HCT116 (cell line): ENCODE measurements at regions not wholly inside any gene's neighbourhood (a gene's known extent, or its start where the extent isn't known, plus 50 kb on each side); places are given as distances from the start of the nearest gene placed in this dataset.

Experiments used
- ATAC-seq: fragments of 200-7000 bp; cut with Tn5 transposase; 2 replicates; pipeline ENCODE4 v1.9.1; 2020; ENCODE audit warnings: mild to moderate bottlenecking, moderate library complexity
- BruUV-seq: library from RNA; stranded (reverse); fragments of 400-500 nt; replicated peaks from 2 replicates; lab custom pipeline; 2021; lab: Mats Ljungman, UMichigan
- CTCF ChIA-PET: fragments of 300-600 bp; sonication (Branson Sonifier 250); formaldehyde crosslinking; loops from one replicate; lab custom pipeline; 2021; ENCODE audit warnings: antibody characterized with exemption; lab: Charles Lee
- POLR2A ChIA-PET: fragments of 300-600, 350-600 bp; sonication (Branson Sonifier 250); formaldehyde crosslinking; loops from one replicate; lab custom pipeline; 2021; ENCODE audit warnings: antibody characterized with exemption; lab: Charles Lee
- RAD21 ChIA-PET, 2 experiments: fragments of 300-600 bp; sonication (Branson Sonifier 250); formaldehyde crosslinking; loops; one replicate each; lab custom pipeline; 2023; ENCODE audit warnings: low total read pairs in 2 of 2; ENCODE audit not compliant: uncharacterized antibody in 2 of 2, unreplicated experiment in 2 of 2, low non-redundant PET in 1 of 2; lab: Charles Lee
- DNase-seq: peaks from one replicate; pipeline ENCODE4 v3.0.0-alpha.2; 2010; ENCODE audit warnings: low read depth, low spot score
- H2AFZ ChIP-seq: fragments of 200-600 bp; shearing (Covaris generic), sonication (generic); 2 replicates; pipeline ENCODE4 v1.6.1; 2017; ENCODE audit warnings: low read depth, mixed run types, mixed read lengths, antibody characterized with exemption, low read length; ENCODE audit not compliant: poor library complexity, severe bottlenecking
- H3K27ac ChIP-seq: 2 replicates; pipeline ENCODE4 v1.5.1; 2012; ENCODE audit warnings: low read depth, low read length
- H3K27me3 ChIP-seq: fragments of 200-600 bp; sonication (generic); 2 replicates; pipeline ENCODE4 v1.6.1; 2016; ENCODE audit warnings: mixed run types, low read length, mixed read lengths; ENCODE audit not compliant: insufficient read depth
- H3K36me3 ChIP-seq, 2 experiments: fragments of 200-500 bp in 1 of 2; fragments of 200-600 bp in 1 of 2; sonication (Bioruptor generic) in 1 of 2; sonication (generic) in 1 of 2; 2 replicates each; pipeline versions ENCODE4 v1.5.1 to v1.6.1; 2014 to 2016; ENCODE audit warnings: low read length in 2 of 2, inconsistent platforms in 1 of 2, mixed read lengths in 1 of 2, mixed run types in 1 of 2; ENCODE audit not compliant: insufficient read depth in 2 of 2, control insufficient read depth in 1 of 2
- H3K4me1 ChIP-seq, 2 experiments: fragments of 200-600 bp in 1 of 2; sonication (generic) in 1 of 2; 2 replicates each; pipeline versions ENCODE4 v1.5.1 to v1.6.1; 2012 to 2017; ENCODE audit warnings: low read length in 2 of 2, inconsistent platforms in 1 of 2, mild to moderate bottlenecking in 1 of 2, mixed read lengths in 1 of 2, mixed run types in 1 of 2, moderate library complexity in 1 of 2; ENCODE audit not compliant: insufficient read depth in 2 of 2, control insufficient read depth in 1 of 2
- H3K4me2 ChIP-seq: fragments of 200-600 bp; sonication (generic); 2 replicates; pipeline ENCODE4 v1.6.1; 2017; ENCODE audit warnings: mixed run types, low read length, mixed read lengths
- H3K4me3 ChIP-seq, 2 experiments: fragments of 200-600 bp in 1 of 2; sonication (generic) in 1 of 2; replicated peaks in 1 of 2; 2 replicates each; pipeline ENCODE4 v1.5.1; 2011 to 2016; ENCODE audit warnings: low read length in 2 of 2, control low read depth in 1 of 2, low read depth in 1 of 2, mild to moderate bottlenecking in 1 of 2, mixed read lengths in 1 of 2, mixed run types in 1 of 2
- H3K79me2 ChIP-seq: fragments of 200-600 bp; sonication (generic); 2 replicates; pipeline ENCODE4 v1.6.1; 2017; ENCODE audit warnings: mild to moderate bottlenecking, mixed run types, low read length, moderate library complexity, mixed read lengths; ENCODE audit not compliant: insufficient read depth
- H3K9ac ChIP-seq: fragments of 200-600 bp; sonication (generic); 2 replicates; pipeline ENCODE4 v1.6.1; 2016; ENCODE audit warnings: low read length, mixed read lengths
- H3K9me2 ChIP-seq: fragments of 200-600 bp; sonication (generic), shearing (Covaris generic); 2 replicates; pipeline ENCODE4 v1.6.1; 2017; ENCODE audit warnings: mixed run types, mild to moderate bottlenecking, moderate library complexity; ENCODE audit not compliant: insufficient read depth
- H3K9me3 ChIP-seq, 2 experiments: fragments of 200-500 bp in 1 of 2; fragments of 200-600 bp in 1 of 2; sonication (Bioruptor generic) in 1 of 2; sonication (generic) in 1 of 2; 2 replicates each; pipeline ENCODE4 v1.6.1; 2014 to 2017; ENCODE audit warnings: low read length in 2 of 2, mixed read lengths in 2 of 2, inconsistent platforms in 1 of 2, low read depth in 1 of 2, mild to moderate bottlenecking in 1 of 2, mixed run types in 1 of 2, moderate library complexity in 1 of 2; ENCODE audit not compliant: control insufficient read depth in 1 of 2, insufficient read depth in 1 of 2
- H4K20me1 ChIP-seq: fragments of 200-600 bp; sonication (generic), shearing (Covaris generic); 2 replicates; pipeline ENCODE4 v1.6.1; 2017; ENCODE audit warnings: mixed run types, mild to moderate bottlenecking, moderate library complexity; ENCODE audit not compliant: insufficient read depth
- ATF3 ChIP-seq: IDR thresholded peaks from 2 replicates; pipeline ENCODE4 v1.6.1; 2012
- CTCF ChIP-seq, 3 experiments: fragments of 200-600 bp in 1 of 3; sonication (generic) in 1 of 3; IDR thresholded peaks in 2 of 3; conservative IDR thresholded peaks in 1 of 3; 2 replicates each; pipeline ENCODE4 v1.5.1; 2012 to 2017; ENCODE audit warnings: low read depth in 2 of 3, low read length in 2 of 3, antibody characterized with exemption in 1 of 3, borderline replicate concordance in 1 of 3, control low read depth in 1 of 3, mild to moderate bottlenecking in 1 of 3, mixed read lengths in 1 of 3, mixed run types in 1 of 3, moderate library complexity in 1 of 3; ENCODE audit not compliant: insufficient read depth in 1 of 3
- EGR1 ChIP-seq: IDR thresholded peaks from 2 replicates; pipeline ENCODE4 v1.6.1; 2012; ENCODE audit warnings: low read depth
- ELF1 ChIP-seq: IDR thresholded peaks from 2 replicates; pipeline ENCODE4 v1.6.1; 2012; ENCODE audit warnings: low read depth, borderline replicate concordance
- FOSL1 ChIP-seq: IDR thresholded peaks from 2 replicates; pipeline ENCODE4 v1.6.1; 2012; ENCODE audit warnings: low read depth
- JUND ChIP-seq: IDR thresholded peaks from 2 replicates; pipeline ENCODE4 v1.6.1; 2012
- POLR2A ChIP-seq: IDR thresholded peaks from 2 replicates; pipeline ENCODE4 v1.7.0; 2011; ENCODE audit warnings: borderline replicate concordance; ENCODE audit not compliant: insufficient read depth, insufficient read length; ENCODE audit errors: extremely low read depth
- POLR2AphosphoS5 ChIP-seq: IDR thresholded peaks from 2 replicates; pipeline ENCODE4 v1.6.1; 2011; ENCODE audit warnings: mild to moderate bottlenecking, low read depth, low read length, moderate library complexity
- REST ChIP-seq: IDR thresholded peaks from 2 replicates; pipeline ENCODE4 v1.6.1; 2012; ENCODE audit warnings: low read depth
- TCF7L2 ChIP-seq: IDR thresholded peaks from 2 replicates; pipeline ENCODE4 v1.7.0; 2011; ENCODE audit warnings: borderline replicate concordance, inconsistent platforms; ENCODE audit not compliant: insufficient read depth, insufficient read length; ENCODE audit errors: extremely low read depth
- ZNF274 ChIP-seq: fragments of 200-500 bp; sonication (Bioruptor generic); IDR thresholded peaks from 2 replicates; pipeline ENCODE4 v1.6.1; 2014; ENCODE audit warnings: mild to moderate bottlenecking, low read depth, low read length, inconsistent platforms
- intact Hi-C: fragments of 100-400 bp; cut with micrococcal nuclease; formaldehyde crosslinking; loops from 2 replicates; pipeline ENCODE4 v1.10.0; 2022

GRCh38 chr14:105793836-105794235 lies 267.5 kb downstream of the TMEM121 start:
- H3K27ac ChIP-seq = no peak overlapping the region
- intact Hi-C loops = no loop called here
- no peak for TF ChIP-seq CTCF (IDR thresholded peaks at IDR 0.05 in 2 of 3, conservative IDR thresholded peaks at IDR 0.05 in 1 of 3; ENCODE audit: borderline replicate concordance in 1 of 3, insufficient read depth in 1 of 3, low read depth in 2 of 3, low read length in 2 of 3)
- TF ChIP-seq ATF3 = no peak
- no peak for TF ChIP-seq JUND
- no peak for TF ChIP-seq EGR1
- TF ChIP-seq POLR2A = no peak
- no peak for TF ChIP-seq POLR2AphosphoS5
- TF ChIP-seq ZNF274 = no peak
- no peak for TF ChIP-seq TCF7L2
- TF ChIP-seq FOSL1 = no peak
- TF ChIP-seq REST = no peak
- TF ChIP-seq ELF1 = no peak
- TF ChIP-seq, all 23 proteins: peak for 0
- Histone ChIP-seq H3K4me2 (no peak overlapping the region), H3K79me2 (no peaks in the 10 kb centered on the region), H3K27me3 (peaks cover 9% of the 10 kb centered on the region; the same call in 1 of the 2 replicates), H3K4me1 (no peaks in the 10 kb centered on the region), H2AFZ (no peak overlapping the region), H3K9me3 (no peaks in the 10 kb centered on the region), H3K36me3 (no peaks in the 10 kb centered on the region), H3K4me3 (no peak overlapping the region), H3K9me2 (no peaks in the 10 kb centered on the region), H3K9ac (no peak overlapping the region), H4K20me1 (no peaks in the 10 kb centered on the region)
- RAD21 ChIA-PET = no interaction called here
- POLR2A ChIA-PET = no interaction called here
- ATAC-seq (no peak), DNase-seq (no peak)
- no TSS peak for BruUV-seq
- CTCF ChIA-PET = no interaction called here
